H1 (cell line): ENCODE measurements at regions not wholly inside any gene's neighbourhood (a gene's known extent, or its start where the extent isn't known, plus 50 kb on each side); places are given as distances from the start of the nearest gene placed in this dataset.

Experiments
- CTCF ChIA-PET: fragments of 300-600 bp; sonication (Branson Sonifier 250); formaldehyde crosslinking; loops from one replicate; lab custom pipeline; 2021; ENCODE audit not compliant: partially characterized antibody; lab: Charles Lee
- POLR2A ChIA-PET: fragments of 300-600 bp; sonication (Branson Sonifier 250); formaldehyde crosslinking; loops from one replicate; lab custom pipeline; 2021; ENCODE audit warnings: inconsistent platforms; ENCODE audit not compliant: partially characterized antibody; lab: Charles Lee
- DNase-seq, 2 experiments: peaks; one replicate each; pipeline versions ENCODE4 v3.0.0 to v3.0.0-alpha.2; 2010 to 2022; ENCODE audit warnings: low spot score in 2 of 2, low read depth in 1 of 2, mixed read lengths in 1 of 2
- FAIRE-seq: peaks from 2 replicates; lab custom pipeline; 2011; peaks lifted over from hg19 to GRCh38; lab: Jason Lieb, UNC
- H2AFZ ChIP-seq: 2 replicates; pipeline ENCODE4 v1.8.1; 2012; ENCODE audit warnings: low read length, inconsistent platforms
- H2AK5ac ChIP-seq: 2 replicates; pipeline ENCODE4 v1.6.1; 2013; ENCODE audit warnings: low read depth, low read length
- H2BK120ac ChIP-seq: replicated peaks from 2 replicates; pipeline ENCODE3; 2013; ENCODE audit warnings: low read depth, low read length, inconsistent platforms
- H2BK12ac ChIP-seq: 2 replicates; pipeline ENCODE4 v1.6.1; 2013; ENCODE audit warnings: low read depth, low read length
- H2BK15ac ChIP-seq: 2 replicates; pipeline ENCODE4 v1.6.1; 2013; ENCODE audit warnings: low read length
- H2BK20ac ChIP-seq: 2 replicates; pipeline ENCODE4 v1.6.1; 2013; ENCODE audit warnings: low read length
- H2BK5ac ChIP-seq: 2 replicates; pipeline ENCODE4 v1.6.1; 2013; ENCODE audit warnings: low read depth, low read length
- H3K14ac ChIP-seq: 2 replicates; pipeline ENCODE4 v1.6.1; 2013; ENCODE audit warnings: inconsistent platforms; ENCODE audit not compliant: insufficient read length
- H3K18ac ChIP-seq: 2 replicates; pipeline ENCODE4 v1.6.1; 2013; ENCODE audit warnings: low read length; ENCODE audit errors: extremely low read depth
- H3K23ac ChIP-seq: 2 replicates; pipeline ENCODE4 v1.6.1; 2013; ENCODE audit warnings: inconsistent platforms; ENCODE audit not compliant: insufficient read length
- H3K23me2 ChIP-seq: 2 replicates; pipeline ENCODE4 v1.6.1; 2013; ENCODE audit warnings: low read depth, low read length
- H3K27ac ChIP-seq: 2 replicates; pipeline ENCODE4 v1.6.1; 2011; ENCODE audit warnings: low read depth, low read length, inconsistent platforms
- H3K27me3 ChIP-seq, 4 experiments: replicated peaks in 1 of 4; 1 replicate in 1 of 4; 2 replicates in 3 of 4; pipeline versions ENCODE4 v1.6.1 to v1.8.1; 2011 to 2013; ENCODE audit warnings: low read length in 3 of 4, mild to moderate bottlenecking in 3 of 4, inconsistent platforms in 2 of 4, mixed read lengths in 2 of 4, moderate library complexity in 1 of 4; ENCODE audit not compliant: control insufficient read depth in 3 of 4, insufficient read depth in 3 of 4; ENCODE audit errors: extremely low read depth in 1 of 4
- H3K36me3 ChIP-seq, 4 experiments: 2 replicates each; pipeline versions ENCODE4 v1.6.1 to v1.8.1; 2011 to 2013; ENCODE audit warnings: mild to moderate bottlenecking in 4 of 4, low read length in 3 of 4, moderate library complexity in 2 of 4, control low read depth in 1 of 4, inconsistent platforms in 1 of 4; ENCODE audit not compliant: insufficient read depth in 4 of 4, control insufficient read depth in 2 of 4
- H3K4ac ChIP-seq: replicated peaks from 2 replicates; pipeline ENCODE3; 2013; ENCODE audit warnings: low read length, low read depth, mixed read lengths, inconsistent platforms; ENCODE audit not compliant: insufficient read length
- H3K4me1 ChIP-seq, 4 experiments: replicated peaks in 1 of 4; 1 replicate in 1 of 4; 2 replicates in 3 of 4; pipeline versions ENCODE4 v1.6.1 to v1.8.1; 2011 to 2013; ENCODE audit warnings: low read length in 3 of 4, inconsistent platforms in 2 of 4, mixed read lengths in 1 of 4; ENCODE audit not compliant: insufficient read depth in 4 of 4, control insufficient read depth in 3 of 4
- H3K4me2 ChIP-seq, 2 experiments: 2 replicates each; pipeline versions ENCODE4 v1.6.1 to v1.8.1; 2011 to 2013; ENCODE audit warnings: low read depth in 2 of 2, low read length in 2 of 2, control low read depth in 1 of 2, inconsistent platforms in 1 of 2, mild to moderate bottlenecking in 1 of 2; ENCODE audit not compliant: insufficient read depth in 1 of 2
- H3K4me3 ChIP-seq, 4 experiments: fragments of 200-600, 300-600 bp in 1 of 4; sonication (generic), shearing (Covaris generic), sonication (Bioruptor Twin) in 1 of 4; 2 replicates each; pipeline versions ENCODE4 v1.5.1 to v1.8.1; 2011 to 2016; ENCODE audit warnings: low read length in 4 of 4, low read depth in 3 of 4, control low read depth in 2 of 4, inconsistent platforms in 2 of 4, mild to moderate bottlenecking in 2 of 4, mixed read lengths in 1 of 4, moderate library complexity in 1 of 4; ENCODE audit not compliant: insufficient read depth in 2 of 4; ENCODE audit errors: extremely low read depth in 1 of 4
- H3K56ac ChIP-seq: replicated peaks from 2 replicates; pipeline ENCODE3; 2013; ENCODE audit warnings: low read depth, mild to moderate bottlenecking, mixed read lengths, low read length, inconsistent platforms; ENCODE audit not compliant: insufficient read length
- H3K79me1 ChIP-seq: 2 replicates; pipeline ENCODE4 v1.6.1; 2013; ENCODE audit warnings: low read depth, low read length, control low read depth
- H3K79me2 ChIP-seq, 2 experiments: 2 replicates each; pipeline versions ENCODE4 v1.6.1 to v1.8.1; 2012 to 2013; ENCODE audit warnings: low read length in 2 of 2, mild to moderate bottlenecking in 2 of 2, inconsistent platforms in 1 of 2; ENCODE audit not compliant: insufficient read depth in 2 of 2, control insufficient read depth in 1 of 2
- H3K9ac ChIP-seq, 4 experiments: replicated peaks in 1 of 4; 1 replicate in 1 of 4; 2 replicates in 3 of 4; pipeline versions ENCODE4 v1.6.1 to v1.8.1; 2011 to 2013; ENCODE audit warnings: low read depth in 3 of 4, low read length in 3 of 4, control low read depth in 2 of 4, mild to moderate bottlenecking in 2 of 4, moderate library complexity in 2 of 4, inconsistent platforms in 1 of 4; ENCODE audit errors: extremely low read depth in 1 of 4
- H3K9me3 ChIP-seq, 2 experiments: 2 replicates each; pipeline versions ENCODE4 v1.6.1 to v1.8.1; 2012 to 2013; ENCODE audit warnings: mild to moderate bottlenecking in 2 of 2, moderate library complexity in 2 of 2, control low read depth in 1 of 2, inconsistent platforms in 1 of 2, low read depth in 1 of 2, low read length in 1 of 2, mixed read lengths in 1 of 2; ENCODE audit not compliant: insufficient read depth in 2 of 2
- H4K20me1 ChIP-seq, 2 experiments: replicated peaks in 1 of 2; 2 replicates each; pipeline versions ENCODE3 to v1.8.1; 2011 to 2013; ENCODE audit warnings: inconsistent platforms in 2 of 2, low read length in 2 of 2, mild to moderate bottlenecking in 1 of 2; ENCODE audit not compliant: insufficient read depth in 2 of 2, control insufficient read depth in 1 of 2
- H4K5ac ChIP-seq: 2 replicates; pipeline ENCODE4 v1.6.1; 2013; ENCODE audit warnings: low read length, low read depth, mixed read lengths, inconsistent platforms; ENCODE audit not compliant: insufficient read length
- H4K8ac ChIP-seq: 2 replicates; pipeline ENCODE4 v1.8.0; 2013; ENCODE audit warnings: mild to moderate bottlenecking, moderate library complexity, low read length, inconsistent platforms; ENCODE audit not compliant: insufficient read depth; ENCODE audit errors: extremely low read depth
- H4K91ac ChIP-seq: replicated peaks from 2 replicates; pipeline ENCODE3; 2013; ENCODE audit warnings: low read length, mixed read lengths, inconsistent platforms; ENCODE audit not compliant: insufficient read length
- CEBPB ChIP-seq: IDR thresholded peaks from 2 replicates; pipeline ENCODE4 v1.6.1; 2012; ENCODE audit warnings: low read depth, low read length
- EGR1 ChIP-seq: IDR thresholded peaks from 2 replicates; pipeline ENCODE4 v1.6.1; 2011; ENCODE audit warnings: low read depth, low read length, borderline replicate concordance
- FOSL1 ChIP-seq: IDR thresholded peaks from 2 replicates; pipeline ENCODE4 v1.6.1; 2011; ENCODE audit warnings: mild to moderate bottlenecking, low read depth, low read length, moderate library complexity; ENCODE audit not compliant: insufficient read depth
- GTF2F1 ChIP-seq: IDR thresholded peaks from 2 replicates; pipeline ENCODE4 v1.6.1; 2012; ENCODE audit warnings: low read depth, low read length, improper control_type of control experiment, borderline replicate concordance
- POLR2AphosphoS5 ChIP-seq: IDR thresholded peaks from 2 replicates; pipeline ENCODE4 v1.6.1; 2011; ENCODE audit warnings: low read depth, low read length
- RFX5 ChIP-seq: IDR thresholded peaks from 2 replicates; pipeline ENCODE4 v1.6.1; 2011; ENCODE audit warnings: low read depth, low read length, improper control_type of control experiment, borderline replicate concordance
- TAF1 ChIP-seq: IDR thresholded peaks from 2 replicates; pipeline ENCODE4 v1.6.1; 2011; ENCODE audit warnings: mild to moderate bottlenecking, low read depth, low read length
- TAF7 ChIP-seq: optimal IDR thresholded peaks from 2 replicates; pipeline ENCODE3; 2011; ENCODE audit warnings: low read depth, mild to moderate bottlenecking, inconsistent platforms, low read length, moderate library complexity, borderline replicate concordance
- ZNF274 ChIP-seq: IDR thresholded peaks from 2 replicates; pipeline ENCODE4 v1.7.0; 2012; ENCODE audit warnings: low read length, borderline replicate concordance; ENCODE audit errors: extremely low read depth
- WGBS, 2 experiments: shearing (Covaris generic) in 1 of 2; methylation state at CpG; one replicate each; pipeline versions ENCODE4 v1.1.6 to v1.1.7; 2013 to 2015; ENCODE audit warnings: low lambda C conversion rate in 2 of 2, mixed read lengths in 2 of 2, inconsistent platforms in 1 of 2, low coverage in 1 of 2, missing lambda C conversion rate in 1 of 2; ENCODE audit not compliant: insufficient replicate concordance in 2 of 2, insufficient coverage in 1 of 2, insufficient read length in 1 of 2; ENCODE audit errors: extremely low coverage in 1 of 2, missing lambda C conversion rate in 1 of 2; 5-methylcytosine and 5-hydroxymethylcytosine counted together
- TF ChIP-seq, protein P1 (sequence below): IDR thresholded peaks from 2 replicates; pipeline ENCODE4 v1.6.1; 2011; ENCODE audit warnings: low read length, improper control_type of control experiment

DNA sequence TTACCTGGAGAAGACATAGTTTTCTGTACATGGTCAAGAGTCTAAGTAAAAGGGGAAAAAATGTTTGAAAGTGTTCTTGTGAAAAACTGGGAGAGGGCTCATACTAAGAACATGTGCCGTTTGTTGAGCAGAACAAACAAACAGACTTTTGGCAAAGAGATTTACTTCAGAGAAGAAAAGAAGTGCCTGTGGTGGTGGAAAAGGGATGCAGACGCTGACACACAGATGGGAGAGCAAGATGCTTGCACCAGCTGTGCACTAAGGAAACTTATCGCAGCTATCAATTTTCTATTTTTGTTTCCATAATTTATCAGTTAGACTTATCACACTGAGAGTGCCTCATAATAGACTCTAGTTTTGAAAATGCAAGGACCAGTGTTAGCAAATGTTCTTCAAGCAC is 259.6 kb upstream of the PDZRN3 start:
- Histone ChIP-seq H2BK15ac (no peak overlapping the region), H3K79me1 (no peaks in the 10 kb centered on the region), H3K36me3 (no peaks in the 10 kb centered on the region), H2BK12ac (no peak overlapping the region), H3K9me3 (no peaks in the 10 kb centered on the region), H2BK5ac (no peak overlapping the region), H3K4me2 (no peak overlapping the region), H3K27ac (no peak overlapping the region), H2AFZ (no peak overlapping the region), H3K23ac (no peak overlapping the region), H2BK20ac (no peak overlapping the region), H4K20me1 (no peaks in the 10 kb centered on the region), H2BK120ac (no peak overlapping the region), H3K56ac (no peak overlapping the region), H3K27me3 (no peaks in the 10 kb centered on the region), H3K4me3 (no peak overlapping the region), H3K4me1 (no peaks in the 10 kb centered on the region), H3K23me2 (no peaks in the 10 kb centered on the region), H4K91ac (no peak overlapping the region), H4K8ac (no peak overlapping the region), H3K9ac (no peak overlapping the region), H3K18ac (no peak overlapping the region), H2AK5ac (no peak overlapping the region), H4K5ac (no peak overlapping the region), H3K14ac (no peak overlapping the region), H3K4ac (no peak overlapping the region), H3K79me2 (no peaks in the 10 kb centered on the region)
- ChIA-PET CTCF (no interaction called here), POLR2A (no interaction called here)
- DNase-seq (no peak), FAIRE-seq (no peak)
- TF ChIP-seq ZNF274: no peak
- TF ChIP-seq, protein P1, sequence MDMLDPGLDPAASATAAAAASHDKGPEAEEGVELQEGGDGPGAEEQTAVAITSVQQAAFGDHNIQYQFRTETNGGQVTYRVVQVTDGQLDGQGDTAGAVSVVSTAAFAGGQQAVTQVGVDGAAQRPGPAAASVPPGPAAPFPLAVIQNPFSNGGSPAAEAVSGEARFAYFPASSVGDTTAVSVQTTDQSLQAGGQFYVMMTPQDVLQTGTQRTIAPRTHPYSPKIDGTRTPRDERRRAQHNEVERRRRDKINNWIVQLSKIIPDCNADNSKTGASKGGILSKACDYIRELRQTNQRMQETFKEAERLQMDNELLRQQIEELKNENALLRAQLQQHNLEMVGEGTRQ: no peak
- TF ChIP-seq CEBPB: no peak
- no peak for TF ChIP-seq TAF1
- TF ChIP-seq RFX5: no peak
- no peak for TF ChIP-seq TAF7
- no peak for TF ChIP-seq POLR2AphosphoS5
- no peak for TF ChIP-seq FOSL1
- TF ChIP-seq GTF2F1: no peak
- no peak for TF ChIP-seq EGR1
- WGBS, 2 experiments: 92% methylated on average over 3 of the region's 3 CpGs; no CpG with 5 or more reads in 1 of the 2 experiments
